ENCODE measurements at regions not wholly inside any gene's neighbourhood (a gene's known extent, or its start where the extent isn't known, plus 50 kb on each side); places are given as distances from the start of the nearest gene placed in this dataset.
"Not testable (repeated sequence)": the region's sequence is repeated elsewhere in the genome, so short reads cannot be mapped to it uniquely, and the experiment has no call there.

DNA sequence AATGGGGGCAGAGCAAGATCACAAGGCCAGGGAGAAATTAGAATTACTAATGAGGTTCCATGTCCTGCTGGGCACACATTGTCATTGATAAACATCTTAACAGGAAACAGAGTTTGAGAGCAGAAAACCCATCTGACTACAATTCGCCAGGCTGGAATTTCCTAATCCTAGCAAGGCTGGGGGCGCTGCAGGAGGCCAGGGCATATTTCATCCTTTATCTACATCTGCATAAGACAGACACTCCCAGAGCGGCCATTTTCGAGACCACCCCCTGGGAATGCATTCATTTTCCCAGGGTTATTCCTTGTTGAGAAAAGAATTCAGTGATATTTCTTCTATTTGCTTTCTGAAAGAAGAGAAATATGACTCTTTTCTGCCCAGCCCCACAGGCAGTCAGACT, 152.7 kb downstream of the SUCLG1 start:
- intact Hi-C loops (cut with DNase I): loop anchor here in 1 of 4 donors (10.0 kb wide), 1 partner anchor 282 kb away; no protein-coding TSS in a partner anchor
- no peaks in the 10 kb centered on the region for H3K4me1 ChIP-seq (ENCODE audit: control insufficient read depth, insufficient read depth, low read length)

DNA sequence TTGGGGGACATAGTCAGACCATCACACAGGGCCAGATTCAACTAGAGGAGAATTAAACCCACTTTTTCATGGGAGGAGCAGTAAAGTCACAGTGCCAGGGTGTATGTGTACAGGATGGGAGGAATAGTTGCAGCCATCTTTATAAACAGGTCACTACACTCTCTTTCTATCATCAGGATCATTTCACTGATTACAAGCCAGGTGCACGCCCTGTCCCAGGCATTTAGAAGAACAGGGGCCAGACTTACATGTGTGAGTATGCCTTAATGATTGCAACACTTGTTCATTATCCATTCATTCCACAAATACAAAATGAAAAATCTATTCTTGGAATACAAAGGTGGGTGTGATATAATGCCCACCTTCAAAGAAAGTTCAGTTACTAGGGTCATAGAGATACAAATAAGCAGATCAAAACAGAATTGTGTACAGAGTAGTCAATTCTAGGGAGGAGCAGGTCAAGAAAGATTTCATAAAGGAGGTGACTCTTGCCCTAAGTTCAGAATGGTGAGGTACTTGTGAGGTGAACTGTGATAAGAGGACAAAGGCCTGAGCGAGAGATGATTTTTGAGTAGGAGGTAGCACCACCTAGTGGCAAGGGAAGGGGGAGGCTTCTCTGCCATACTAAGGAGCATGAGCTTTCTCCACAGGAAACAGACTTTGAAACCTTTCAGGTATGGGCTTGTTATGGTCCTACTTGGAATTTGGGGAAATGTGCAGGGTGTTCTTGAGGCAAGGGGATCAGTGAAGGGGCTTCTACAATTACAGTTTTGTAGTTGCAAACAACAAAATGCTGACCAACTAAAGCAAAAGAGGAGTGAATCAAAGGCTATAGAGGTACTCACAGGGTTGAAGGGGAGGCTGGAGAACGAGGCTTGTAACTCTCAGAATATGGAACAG, 156.3 kb downstream of the SUCLG1 start:
- 40% methylated on average over 3 of the region's 3 CpGs for WGBS
- intact Hi-C loops (cut with DNase I): loop anchor here in 1 of 4 donors (10.0 kb wide), 1 partner anchor 278 kb away; no protein-coding TSS in a partner anchor

More for the DNA sequence above, 152.7 kb downstream of the SUCLG1 start:
- DNase-seq: no peak
- Histone ChIP-seq H3K9me3 (ENCODE audit: control insufficient read depth, low read length) (no peaks in the 10 kb centered on the region), H3K27me3 (ENCODE audit: control insufficient read depth, insufficient read depth) (no peaks in the 10 kb centered on the region), H3K4me3 (ENCODE audit: low read length) (no peak overlapping the region), H3K27ac (ENCODE audit: low read length) (no peak overlapping the region)
- WGBS: 82% methylated on average over 4 of the region's 4 CpGs
- no peak for ATAC-seq

DNA sequence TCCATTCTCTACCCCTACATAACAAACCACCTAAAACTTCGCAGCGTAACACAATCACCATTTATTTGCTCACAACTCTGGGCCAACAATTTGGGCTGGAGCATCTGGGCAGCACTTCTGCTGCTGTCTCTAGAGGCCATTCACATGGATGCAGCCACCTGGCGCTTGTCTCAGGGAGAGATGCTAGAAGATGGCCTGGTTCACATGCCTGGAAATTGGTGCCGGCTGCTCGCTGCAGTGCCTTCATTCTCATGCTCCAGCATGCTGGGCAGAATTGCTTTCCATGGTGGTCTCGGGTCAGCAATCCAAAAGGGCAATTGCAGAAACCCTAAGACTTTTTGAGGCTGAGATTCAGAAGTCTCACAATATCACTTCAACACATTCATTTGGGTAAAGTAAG, 157.4 kb downstream of the SUCLG1 start:
- Histone ChIP-seq H3K4me3 (ENCODE audit: low read length) (no peak overlapping the region), H3K4me1 (ENCODE audit: control insufficient read depth, insufficient read depth, low read length) (no peaks in the 10 kb centered on the region), H3K9me3 (ENCODE audit: control insufficient read depth, low read length) (no peaks in the 10 kb centered on the region), H3K27ac (ENCODE audit: low read length) (no peak overlapping the region), H3K27me3 (ENCODE audit: control insufficient read depth, insufficient read depth) (no peaks in the 10 kb centered on the region)
- no peak for DNase-seq
- 90% methylated on average over 6 of the region's 6 CpGs for WGBS
- ATAC-seq: no peak
- intact Hi-C loops (cut with DNase I): loop anchor here in 1 of 4 donors (10.0 kb wide), 1 partner anchor 277 kb away; no protein-coding TSS in a partner anchor

More for the DNA sequence above, 156.3 kb downstream of the SUCLG1 start:
- no peak overlapping the region for H3K4me3 ChIP-seq (ENCODE audit: low read length)
- ATAC-seq: peak; percentile 65 to 75
- no peak overlapping the region for H3K27ac ChIP-seq (ENCODE audit: low read length)
- H3K27me3 ChIP-seq (ENCODE audit: control insufficient read depth, insufficient read depth): no peaks in the 10 kb centered on the region
- no peaks in the 10 kb centered on the region for H3K9me3 ChIP-seq (ENCODE audit: control insufficient read depth, low read length)
- no peaks in the 10 kb centered on the region for H3K4me1 ChIP-seq (ENCODE audit: control insufficient read depth, insufficient read depth, low read length)
- no peak for DNase-seq

DNA sequence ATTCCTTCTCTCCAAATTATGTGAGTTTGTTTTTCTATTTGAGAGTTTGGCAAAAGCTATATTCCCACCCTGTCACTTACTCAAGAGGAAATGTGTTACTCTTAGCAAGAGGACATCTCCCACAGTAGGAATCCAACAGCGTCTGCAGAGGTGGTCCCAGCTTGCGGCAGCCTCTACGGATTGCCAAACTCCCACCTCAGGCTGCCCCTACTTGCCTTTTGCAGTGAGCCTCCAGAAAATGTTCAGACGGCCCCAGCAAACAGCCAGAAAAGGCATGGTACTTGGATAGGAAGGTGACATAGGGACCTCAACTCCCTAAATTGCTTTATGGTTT, 158.4 kb downstream of the SUCLG1 start:
- Histone ChIP-seq H3K4me1 (ENCODE audit: control insufficient read depth, insufficient read depth, low read length) (no peaks in the 10 kb centered on the region), H3K9me3 (ENCODE audit: control insufficient read depth, low read length) (no peaks in the 10 kb centered on the region), H3K27me3 (ENCODE audit: control insufficient read depth, insufficient read depth) (no peaks in the 10 kb centered on the region), H3K4me3 (ENCODE audit: low read length) (no peak overlapping the region), H3K27ac (ENCODE audit: low read length) (no peak overlapping the region)
- DNase-seq (no peak), ATAC-seq (no peak)
- WGBS: 78% methylated on average over 4 of the region's 4 CpGs
- intact Hi-C loops (cut with DNase I): loop anchor here in 1 of 4 donors (10.0 kb wide), 1 partner anchor 276 kb away; no protein-coding TSS in a partner anchor

DNA sequence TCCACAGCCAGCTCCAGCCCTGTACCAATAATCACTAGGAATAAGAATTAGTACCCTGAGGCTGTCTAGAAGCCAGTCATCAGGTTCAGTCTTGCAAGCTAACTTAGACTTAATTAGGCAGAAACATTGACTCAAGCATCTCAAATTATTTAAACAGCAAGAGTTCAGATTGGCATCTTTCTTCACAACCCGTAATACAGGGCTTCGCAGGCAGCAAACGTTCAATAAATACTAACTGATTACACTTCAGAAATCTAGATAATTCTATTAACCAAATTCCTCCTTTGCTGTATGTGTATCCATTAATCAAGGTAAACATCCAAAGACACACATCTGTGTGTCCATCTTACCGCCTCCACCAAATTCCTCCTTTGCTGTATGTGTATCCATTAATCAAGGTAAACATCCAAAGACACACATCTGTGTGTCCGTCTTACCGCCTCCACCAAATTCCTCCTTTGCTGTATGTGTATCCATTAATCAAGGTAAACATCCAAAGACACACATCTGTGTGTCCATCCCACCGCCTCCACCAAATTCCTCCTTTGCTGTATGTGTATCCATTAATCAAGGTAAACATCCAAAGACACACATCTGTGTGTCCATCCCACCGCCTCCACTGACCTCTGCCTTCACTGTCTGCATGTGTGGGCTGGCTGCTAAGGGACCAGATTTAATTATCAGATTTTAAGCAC, 158.9 kb downstream of the SUCLG1 start:
- not testable (repeated sequence) for H3K27ac ChIP-seq (ENCODE audit: low read length); DNase-seq; H3K4me3 ChIP-seq (ENCODE audit: low read length); H3K9me3 ChIP-seq (ENCODE audit: control insufficient read depth, low read length); H3K27me3 ChIP-seq (ENCODE audit: control insufficient read depth, insufficient read depth); ATAC-seq; H3K4me1 ChIP-seq (ENCODE audit: control insufficient read depth, insufficient read depth, low read length)
- 88% methylated on average over 8 of the region's 8 CpGs for WGBS
- intact Hi-C loops (cut with DNase I): loop anchor here in 1 of 4 donors (10.0 kb wide), 1 partner anchor 275 kb away; no protein-coding TSS in a partner anchor

DNA sequence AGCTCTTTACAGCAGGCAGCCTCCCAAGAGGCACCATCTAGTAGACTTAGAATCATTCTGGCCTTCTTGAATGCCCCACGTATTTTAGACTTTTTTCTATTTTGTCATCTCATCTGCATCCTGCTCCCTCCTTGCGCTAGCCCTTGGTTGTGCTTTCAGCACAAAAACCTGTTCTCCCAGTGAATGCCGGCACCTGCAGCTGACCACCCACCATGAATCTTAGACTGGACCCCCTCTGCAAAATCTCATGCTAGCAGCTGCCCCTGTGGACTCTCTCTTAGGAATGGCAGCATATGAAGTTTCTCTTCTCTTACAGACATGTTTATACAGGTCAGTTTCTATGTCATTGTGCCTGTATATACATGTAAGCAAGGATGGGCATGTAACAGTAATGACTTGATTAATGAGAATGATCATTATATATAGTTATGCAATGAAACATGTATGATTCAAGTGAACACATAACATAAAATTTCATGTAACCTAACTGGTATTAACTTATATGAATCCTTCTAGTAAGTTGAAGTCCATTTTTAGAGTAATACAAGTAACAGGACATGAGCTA, 159.8 kb downstream of the SUCLG1 start:
- intact Hi-C loops (cut with DNase I): no loop called here
- H3K27ac ChIP-seq (ENCODE audit: low read length): no peak overlapping the region
- ATAC-seq (no peak), DNase-seq (no peak)
- H3K4me3 ChIP-seq (ENCODE audit: low read length): no peak overlapping the region
- H3K4me1 ChIP-seq (ENCODE audit: control insufficient read depth, insufficient read depth, low read length): no peaks in the 10 kb centered on the region
- H3K27me3 ChIP-seq (ENCODE audit: control insufficient read depth, insufficient read depth): no peaks in the 10 kb centered on the region
- WGBS: 86% methylated on average over 3 of the region's 3 CpGs
- H3K9me3 ChIP-seq (ENCODE audit: control insufficient read depth, low read length): no peaks in the 10 kb centered on the region

DNA sequence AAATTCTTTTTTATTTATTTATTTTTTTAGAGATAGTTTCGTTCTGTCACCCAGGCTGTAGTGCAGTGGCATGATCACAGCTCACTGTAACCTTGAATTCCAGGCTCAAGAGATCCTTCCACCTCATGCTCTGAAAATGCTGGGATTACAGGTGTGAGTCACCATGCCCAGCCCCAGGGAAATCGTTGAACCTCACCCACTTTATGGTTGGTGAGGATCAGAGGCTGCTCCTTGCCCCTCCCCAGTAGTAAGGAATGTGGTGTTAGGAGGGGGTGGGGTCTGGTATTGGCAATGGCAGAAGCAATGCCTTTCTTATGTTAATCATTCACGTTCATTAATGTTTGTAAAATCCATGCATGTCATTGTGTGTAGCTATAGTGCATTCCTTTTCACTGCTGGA, 161.9 kb downstream of the SUCLG1 start:
- Histone ChIP-seq H3K27ac (ENCODE audit: low read length) (no peak overlapping the region), H3K4me3 (ENCODE audit: low read length) (no peak overlapping the region), H3K4me1 (ENCODE audit: control insufficient read depth, insufficient read depth, low read length) (no peaks in the 10 kb centered on the region), H3K27me3 (ENCODE audit: control insufficient read depth, insufficient read depth) (no peaks in the 10 kb centered on the region), H3K9me3 (ENCODE audit: control insufficient read depth, low read length) (no peaks in the 10 kb centered on the region)
- ATAC-seq: no peak
- WGBS: 70% methylated on average over 3 of the region's 3 CpGs
- intact Hi-C loops (cut with DNase I): no loop called here
- no peak for DNase-seq

DNA sequence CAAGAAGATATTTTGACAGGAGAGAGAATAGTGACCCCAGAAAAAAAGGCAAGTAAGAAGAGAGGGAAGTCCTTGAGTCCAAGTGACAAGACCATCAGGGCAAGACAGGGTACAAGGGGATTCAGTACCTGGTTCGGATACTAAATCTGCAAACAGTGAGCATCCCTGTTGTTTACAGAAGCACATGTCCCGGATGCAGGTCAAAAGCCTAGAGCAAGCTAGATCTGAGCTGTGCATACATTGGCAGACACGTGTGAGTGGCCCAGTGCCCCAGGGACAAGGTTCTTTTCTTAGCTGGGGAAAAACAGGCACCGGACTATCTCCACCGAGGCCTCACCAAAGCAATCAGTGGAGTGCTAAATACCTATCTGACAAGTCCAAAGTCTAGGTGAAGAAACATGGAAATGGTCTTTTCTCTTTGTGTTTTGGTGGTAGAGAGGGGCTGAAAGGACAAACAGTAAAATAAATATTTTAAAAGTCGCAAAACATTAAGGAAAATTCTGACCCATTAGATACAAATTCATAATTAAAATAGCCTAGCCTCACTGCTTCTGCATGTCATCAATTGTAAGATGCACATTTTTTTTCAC, 165.2 kb downstream of the SUCLG1 start:
- Histone ChIP-seq H3K4me1 (ENCODE audit: control insufficient read depth, insufficient read depth, low read length) (no peaks in the 10 kb centered on the region), H3K27ac (ENCODE audit: low read length) (no peak overlapping the region), H3K27me3 (ENCODE audit: control insufficient read depth, insufficient read depth) (no peaks in the 10 kb centered on the region), H3K4me3 (ENCODE audit: low read length) (no peak overlapping the region), H3K9me3 (ENCODE audit: control insufficient read depth, low read length) (no peaks in the 10 kb centered on the region)
- WGBS: 74% methylated on average over 6 of the region's 6 CpGs
- DNase-seq (no peak), ATAC-seq (no peak)
- intact Hi-C loops (cut with DNase I): no loop called here

DNA sequence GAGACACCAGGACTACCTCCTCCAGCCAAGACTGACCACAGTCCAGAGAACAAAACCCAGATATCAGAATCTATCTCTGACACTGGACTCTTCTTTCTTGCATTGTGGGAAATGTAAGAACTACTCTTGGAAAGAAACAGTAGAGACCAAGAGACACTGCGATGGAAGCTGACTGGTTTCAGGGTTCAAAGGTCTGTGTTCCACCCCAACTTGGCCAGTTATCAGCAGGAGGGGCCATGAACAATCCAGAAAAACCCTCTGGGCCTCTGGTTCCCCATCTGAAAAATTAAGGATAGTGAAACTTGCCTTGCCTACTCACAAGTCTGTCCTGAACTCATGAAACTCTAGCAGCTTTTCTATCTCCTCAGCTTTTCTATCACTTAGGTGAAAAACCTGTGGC, 166.5 kb downstream of the SUCLG1 start:
- no peaks in the 10 kb centered on the region for H3K4me1 ChIP-seq (ENCODE audit: control insufficient read depth, insufficient read depth, low read length)
- WGBS: 91% methylated on average over 1 of the region's 1 CpG
- H3K4me3 ChIP-seq (ENCODE audit: low read length): no peak overlapping the region
- no peaks in the 10 kb centered on the region for H3K27me3 ChIP-seq (ENCODE audit: control insufficient read depth, insufficient read depth)
- intact Hi-C loops (cut with DNase I): no loop called here
- H3K27ac ChIP-seq (ENCODE audit: low read length): no peak overlapping the region
- DNase-seq: no peak
- no peak for ATAC-seq
- no peaks in the 10 kb centered on the region for H3K9me3 ChIP-seq (ENCODE audit: control insufficient read depth, low read length)

DNA sequence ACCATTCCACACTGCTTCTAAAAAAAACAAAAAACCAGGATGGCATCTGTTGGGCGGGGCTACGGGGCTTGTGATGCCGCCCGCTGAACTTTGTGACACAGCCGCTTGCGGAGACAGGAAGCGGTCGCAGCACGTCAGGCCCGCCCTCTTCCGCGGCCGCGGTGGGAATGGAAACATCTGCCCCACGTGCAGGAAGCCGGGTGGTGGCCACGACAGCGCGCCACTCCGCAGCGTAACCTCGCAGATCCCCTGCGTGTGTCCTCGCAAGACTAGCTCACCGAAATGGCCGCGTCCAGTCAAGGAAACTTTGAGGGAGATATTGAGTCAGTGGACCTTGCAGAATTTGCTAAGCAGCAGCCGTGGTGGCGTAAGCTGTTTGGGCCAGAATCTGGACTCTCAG, 168.5 kb downstream of the SUCLG1 start:
- no peak overlapping the region for H3K4me3 ChIP-seq (ENCODE audit: low read length)
- intact Hi-C loops (cut with DNase I): no loop called here
- WGBS: 93% methylated on average over 29 of the region's 29 CpGs
- H3K9me3 ChIP-seq (ENCODE audit: control insufficient read depth, low read length): no peaks in the 10 kb centered on the region
- no peaks in the 10 kb centered on the region for H3K4me1 ChIP-seq (ENCODE audit: control insufficient read depth, insufficient read depth, low read length)
- no peak for ATAC-seq
- no peaks in the 10 kb centered on the region for H3K27me3 ChIP-seq (ENCODE audit: control insufficient read depth, insufficient read depth)
- H3K27ac ChIP-seq (ENCODE audit: low read length): no peak overlapping the region
- no peak for DNase-seq

DNA sequence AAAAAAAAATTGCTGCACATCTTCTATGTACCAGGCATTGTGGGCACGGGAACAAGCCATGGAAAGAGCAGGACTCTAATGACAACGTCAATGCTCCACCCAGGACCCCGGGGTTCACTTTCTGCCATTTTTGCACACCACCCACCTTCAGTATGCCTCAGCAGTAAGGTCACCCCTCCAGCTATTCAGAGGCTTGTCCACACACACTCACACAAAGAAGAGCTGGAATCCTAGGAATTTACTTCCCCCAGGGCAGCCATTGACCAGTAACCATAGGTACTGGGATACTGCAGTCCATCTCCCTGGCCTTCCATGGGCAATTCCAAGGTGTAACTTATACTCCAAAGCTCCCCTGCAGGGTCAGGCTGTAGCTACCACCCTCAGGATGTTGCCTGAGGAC, 170.8 kb downstream of the SUCLG1 start:
- Histone ChIP-seq H3K27me3 (ENCODE audit: control insufficient read depth, insufficient read depth) (no peaks in the 10 kb centered on the region), H3K4me1 (ENCODE audit: control insufficient read depth, insufficient read depth, low read length) (no peaks in the 10 kb centered on the region), H3K27ac (ENCODE audit: low read length) (no peak overlapping the region), H3K9me3 (ENCODE audit: control insufficient read depth, low read length) (no peaks in the 10 kb centered on the region), H3K4me3 (ENCODE audit: low read length) (no peak overlapping the region)
- ATAC-seq (no peak), DNase-seq (no peak)
- WGBS: 79% methylated on average over 3 of the region's 3 CpGs
- intact Hi-C loops (cut with DNase I): no loop called here
